NCI-H2196 treated with DMSO at 0.1 percent for 48 hours (cell line): ENCODE measurements at regions not wholly inside any gene's neighbourhood (a gene's known extent, or its start where the extent isn't known, plus 50 kb on each side); places are given as distances from the start of the nearest gene placed in this dataset.

Experiments used
- DNase-seq: peaks from one replicate; lab custom pipeline; 2025; ENCODE audit not compliant: unreplicated experiment; lab: John Stamatoyannopoulos, UW

- DNase-seq, result no peak
Observed at GRCh38 chr1:50358962-50359361, 64.3 kb downstream of the DMRTA2 start.

- no peak for DNase-seq
Observed at GRCh38 chr1:50357186-50357585, 66.1 kb downstream of the DMRTA2 start.

GRCh38 chr1:50354813-50355212, 68.4 kb downstream of the DMRTA2 start:
- DNase-seq, result no peak

GRCh38 chr1:50352428-50352827, 70.8 kb downstream of the DMRTA2 start:
- no peak for DNase-seq

GRCh38 chr1:50350868-50351267, 72.4 kb downstream of the DMRTA2 start:
- no peak for DNase-seq

GRCh38 chr1:50350421-50350820, 72.8 kb downstream of the DMRTA2 start:
- DNase-seq, result no peak

GRCh38 chr1:50349242-50349565, 74.0 kb downstream of the DMRTA2 start:
- no peak for DNase-seq

- DNase-seq, result peak; percentile 64
Observed at GRCh38 chr1:50348449-50349241, 74.6 kb downstream of the DMRTA2 start.

GRCh38 chr1:50347933-50348332, 75.3 kb downstream of the DMRTA2 start:
- no peak for DNase-seq

- DNase-seq, result no peak
Observed at GRCh38 chr1:50346621-50347020, 76.6 kb downstream of the DMRTA2 start.

GRCh38 chr1:50343323-50343722, 79.9 kb downstream of the DMRTA2 start:
- DNase-seq, result no peak

GRCh38 chr1:50342525-50342924, 80.7 kb downstream of the DMRTA2 start:
- DNase-seq, result no peak

GRCh38 chr1:50335036-50335435, 88.2 kb downstream of the DMRTA2 start:
- DNase-seq, result no peak

GRCh38 chr1:50333595-50333974, 89.7 kb downstream of the DMRTA2 start:
- DNase-seq, result no peak

- peak; percentile 40 for DNase-seq
Observed at GRCh38 chr1:50332941-50333594, 90.2 kb downstream of the DMRTA2 start.

GRCh38 chr1:50329332-50329932, 93.8 kb downstream of the DMRTA2 start:
- no peak for DNase-seq

GRCh38 chr1:50328552-50328951, 94.7 kb downstream of the DMRTA2 start:
- no peak for DNase-seq

GRCh38 chr1:50326026-50326425, 97.2 kb downstream of the DMRTA2 start:
- no peak for DNase-seq

GRCh38 chr1:50322579-50322978, 100.7 kb downstream of the DMRTA2 start:
- DNase-seq, result no peak

- DNase-seq, result no peak
Observed at GRCh38 chr1:50318428-50318827, 104.8 kb downstream of the DMRTA2 start.

GRCh38 chr1:50308878-50309277, 114.4 kb downstream of the DMRTA2 start:
- no peak for DNase-seq

- DNase-seq, result no peak
Observed at GRCh38 chr1:50305808-50306207, 117.4 kb downstream of the DMRTA2 start.
